SK-N-SH (cell line): ENCODE measurements at regions not wholly inside any gene's neighbourhood (a gene's known extent, or its start where the extent isn't known, plus 50 kb on each side); places are given as distances from the start of the nearest gene placed in this dataset.

Experiments
- CTCF ChIP-seq: fragments of 200-600 bp; sonication (generic); IDR thresholded peaks from 2 replicates; pipeline ENCODE4 v1.6.1; 2017; ENCODE audit warnings: antibody characterized with exemption, mild to moderate bottlenecking, moderate library complexity
- ELF1 ChIP-seq: IDR thresholded peaks from 2 replicates; pipeline ENCODE4 v1.4.0; 2012
- FOXM1 ChIP-seq: IDR thresholded peaks from 2 replicates; pipeline ENCODE4 v1.4.0; 2012; ENCODE audit warnings: low read depth, mild to moderate bottlenecking
- GATA2 ChIP-seq: sonication (generic); formaldehyde crosslinking; IDR thresholded peaks from 2 replicates; pipeline ENCODE4 v1.5.0; 2020; ENCODE audit warnings: mild to moderate bottlenecking, missing genetic modification reagents
- NFIC ChIP-seq: IDR thresholded peaks from 2 replicates; pipeline ENCODE4 v1.4.0; 2012; ENCODE audit warnings: borderline replicate concordance
- RFX5 ChIP-seq: IDR thresholded peaks from 2 replicates; pipeline ENCODE4 v1.6.1; 2012; ENCODE audit warnings: mild to moderate bottlenecking, improper control_type of control experiment, low read length
- TAF1 ChIP-seq: IDR thresholded peaks from 2 replicates; pipeline ENCODE4 v1.6.1; 2012; ENCODE audit warnings: low read depth, mild to moderate bottlenecking, low read length, moderate library complexity, borderline replicate concordance
- TCF12 ChIP-seq: IDR thresholded peaks from 2 replicates; pipeline ENCODE4 v1.4.0; 2012
- TEAD4 ChIP-seq: IDR thresholded peaks from 2 replicates; pipeline ENCODE4 v1.4.0; 2012; ENCODE audit warnings: mild to moderate bottlenecking, borderline replicate concordance; ENCODE audit not compliant: insufficient read depth
- YY1 ChIP-seq: IDR thresholded peaks from 2 replicates; pipeline ENCODE4 v1.4.0; 2012; ENCODE audit warnings: low read depth, mild to moderate bottlenecking
- TF ChIP-seq, protein P1 (sequence below): IDR thresholded peaks from 2 replicates; pipeline ENCODE4 v1.6.1; 2012; ENCODE audit warnings: mild to moderate bottlenecking, low read depth, low read length, moderate library complexity

DNA sequence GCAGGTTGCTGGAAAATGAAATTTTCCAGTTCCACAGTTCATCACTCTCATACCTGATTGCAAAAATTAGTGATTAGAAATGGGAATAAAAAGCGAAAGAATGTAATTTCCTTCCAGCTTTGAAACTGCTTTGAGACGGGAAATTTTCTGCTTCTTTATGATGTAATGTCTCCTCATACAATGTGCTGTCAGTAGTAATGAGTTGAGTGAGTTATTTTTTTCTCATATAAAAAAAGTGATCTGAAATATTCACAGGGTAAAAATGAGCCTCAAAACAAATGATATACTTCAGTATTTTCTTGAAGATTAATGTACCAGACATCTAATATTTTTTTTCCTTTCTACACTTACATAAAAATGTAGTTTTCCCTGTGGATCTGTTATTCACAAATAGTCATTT is 179.1 kb upstream of the FAT4 start:
- TF ChIP-seq GATA2 (CRISPR knock-in tag) (no peak), YY1 (no peak), CTCF (no peak), TCF12 (no peak), ELF1 (no peak), TAF1 (no peak), FOXM1 (no peak), RFX5 (no peak), NFIC (no peak), TEAD4 (no peak)
- TF ChIP-seq, protein P1, sequence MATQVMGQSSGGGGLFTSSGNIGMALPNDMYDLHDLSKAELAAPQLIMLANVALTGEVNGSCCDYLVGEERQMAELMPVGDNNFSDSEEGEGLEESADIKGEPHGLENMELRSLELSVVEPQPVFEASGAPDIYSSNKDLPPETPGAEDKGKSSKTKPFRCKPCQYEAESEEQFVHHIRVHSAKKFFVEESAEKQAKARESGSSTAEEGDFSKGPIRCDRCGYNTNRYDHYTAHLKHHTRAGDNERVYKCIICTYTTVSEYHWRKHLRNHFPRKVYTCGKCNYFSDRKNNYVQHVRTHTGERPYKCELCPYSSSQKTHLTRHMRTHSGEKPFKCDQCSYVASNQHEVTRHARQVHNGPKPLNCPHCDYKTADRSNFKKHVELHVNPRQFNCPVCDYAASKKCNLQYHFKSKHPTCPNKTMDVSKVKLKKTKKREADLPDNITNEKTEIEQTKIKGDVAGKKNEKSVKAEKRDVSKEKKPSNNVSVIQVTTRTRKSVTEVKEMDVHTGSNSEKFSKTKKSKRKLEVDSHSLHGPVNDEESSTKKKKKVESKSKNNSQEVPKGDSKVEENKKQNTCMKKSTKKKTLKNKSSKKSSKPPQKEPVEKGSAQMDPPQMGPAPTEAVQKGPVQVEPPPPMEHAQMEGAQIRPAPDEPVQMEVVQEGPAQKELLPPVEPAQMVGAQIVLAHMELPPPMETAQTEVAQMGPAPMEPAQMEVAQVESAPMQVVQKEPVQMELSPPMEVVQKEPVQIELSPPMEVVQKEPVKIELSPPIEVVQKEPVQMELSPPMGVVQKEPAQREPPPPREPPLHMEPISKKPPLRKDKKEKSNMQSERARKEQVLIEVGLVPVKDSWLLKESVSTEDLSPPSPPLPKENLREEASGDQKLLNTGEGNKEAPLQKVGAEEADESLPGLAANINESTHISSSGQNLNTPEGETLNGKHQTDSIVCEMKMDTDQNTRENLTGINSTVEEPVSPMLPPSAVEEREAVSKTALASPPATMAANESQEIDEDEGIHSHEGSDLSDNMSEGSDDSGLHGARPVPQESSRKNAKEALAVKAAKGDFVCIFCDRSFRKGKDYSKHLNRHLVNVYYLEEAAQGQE: no peak
